Fibroblast of lung (primary cell): ENCODE measurements at regions not wholly inside any gene's neighbourhood (a gene's known extent, or its start where the extent isn't known, plus 50 kb on each side); places are given as distances from the start of the nearest gene placed in this dataset.

ENCODE experiments used
- EZH2 ChIP-seq: IDR thresholded peaks from 2 replicates; pipeline ENCODE4 v1.5.1; 2012; ENCODE audit warnings: low read length, control low read depth, mild to moderate bottlenecking; ENCODE audit errors: missing control alignments
- TF ChIP-seq, protein P1 (sequence below), 2 donors: IDR thresholded peaks in 1 of 2; conservative IDR thresholded peaks in 1 of 2; 1 replicate in 1 of 2; 2 replicates in 1 of 2; pipeline ENCODE4 v1.5.1; 2011 to 2012; ENCODE audit warnings: low read length in 2 of 2, control low read depth in 1 of 2, inconsistent platforms in 1 of 2, low read depth in 1 of 2, mild to moderate bottlenecking in 1 of 2

DNA sequence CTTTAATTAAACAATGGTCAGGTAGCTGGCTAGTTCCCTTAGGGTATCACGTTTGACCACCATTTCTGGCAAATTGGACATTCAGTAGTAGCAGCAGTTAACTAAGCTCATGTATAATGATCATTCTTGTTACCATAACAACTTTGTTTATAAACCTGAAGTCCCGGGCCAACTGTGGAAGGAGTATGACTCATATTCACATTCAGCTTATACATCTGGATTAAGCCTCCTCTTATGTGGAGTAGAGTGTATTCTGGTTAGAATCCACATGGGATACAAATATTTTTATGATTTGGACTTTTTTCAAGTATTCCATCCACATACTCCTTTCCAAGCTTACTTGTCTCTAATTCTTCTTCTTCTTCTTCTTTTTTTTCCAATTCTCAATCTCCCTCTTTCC is 70.3 kb upstream of the ZSWIM2 start:
- TF ChIP-seq, protein P1, sequence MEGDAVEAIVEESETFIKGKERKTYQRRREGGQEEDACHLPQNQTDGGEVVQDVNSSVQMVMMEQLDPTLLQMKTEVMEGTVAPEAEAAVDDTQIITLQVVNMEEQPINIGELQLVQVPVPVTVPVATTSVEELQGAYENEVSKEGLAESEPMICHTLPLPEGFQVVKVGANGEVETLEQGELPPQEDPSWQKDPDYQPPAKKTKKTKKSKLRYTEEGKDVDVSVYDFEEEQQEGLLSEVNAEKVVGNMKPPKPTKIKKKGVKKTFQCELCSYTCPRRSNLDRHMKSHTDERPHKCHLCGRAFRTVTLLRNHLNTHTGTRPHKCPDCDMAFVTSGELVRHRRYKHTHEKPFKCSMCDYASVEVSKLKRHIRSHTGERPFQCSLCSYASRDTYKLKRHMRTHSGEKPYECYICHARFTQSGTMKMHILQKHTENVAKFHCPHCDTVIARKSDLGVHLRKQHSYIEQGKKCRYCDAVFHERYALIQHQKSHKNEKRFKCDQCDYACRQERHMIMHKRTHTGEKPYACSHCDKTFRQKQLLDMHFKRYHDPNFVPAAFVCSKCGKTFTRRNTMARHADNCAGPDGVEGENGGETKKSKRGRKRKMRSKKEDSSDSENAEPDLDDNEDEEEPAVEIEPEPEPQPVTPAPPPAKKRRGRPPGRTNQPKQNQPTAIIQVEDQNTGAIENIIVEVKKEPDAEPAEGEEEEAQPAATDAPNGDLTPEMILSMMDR (conservative IDR thresholded peaks at IDR 0.05 in 1 of 2, IDR thresholded peaks at IDR 0.05 in 1 of 2; ENCODE audit: low read depth in 1 of 2, low read length in 2 of 2), result no peak
- no peak for TF ChIP-seq EZH2
